ENCODE measurements at regions not wholly inside any gene's neighbourhood (a gene's known extent, or its start where the extent isn't known, plus 50 kb on each side); places are given as distances from the start of the nearest gene placed in this dataset.

GRCh38 chr10:27451054-27451453 is 53.0 kb upstream of the RAB18 start:
- TF ChIP-seq, protein P1, sequence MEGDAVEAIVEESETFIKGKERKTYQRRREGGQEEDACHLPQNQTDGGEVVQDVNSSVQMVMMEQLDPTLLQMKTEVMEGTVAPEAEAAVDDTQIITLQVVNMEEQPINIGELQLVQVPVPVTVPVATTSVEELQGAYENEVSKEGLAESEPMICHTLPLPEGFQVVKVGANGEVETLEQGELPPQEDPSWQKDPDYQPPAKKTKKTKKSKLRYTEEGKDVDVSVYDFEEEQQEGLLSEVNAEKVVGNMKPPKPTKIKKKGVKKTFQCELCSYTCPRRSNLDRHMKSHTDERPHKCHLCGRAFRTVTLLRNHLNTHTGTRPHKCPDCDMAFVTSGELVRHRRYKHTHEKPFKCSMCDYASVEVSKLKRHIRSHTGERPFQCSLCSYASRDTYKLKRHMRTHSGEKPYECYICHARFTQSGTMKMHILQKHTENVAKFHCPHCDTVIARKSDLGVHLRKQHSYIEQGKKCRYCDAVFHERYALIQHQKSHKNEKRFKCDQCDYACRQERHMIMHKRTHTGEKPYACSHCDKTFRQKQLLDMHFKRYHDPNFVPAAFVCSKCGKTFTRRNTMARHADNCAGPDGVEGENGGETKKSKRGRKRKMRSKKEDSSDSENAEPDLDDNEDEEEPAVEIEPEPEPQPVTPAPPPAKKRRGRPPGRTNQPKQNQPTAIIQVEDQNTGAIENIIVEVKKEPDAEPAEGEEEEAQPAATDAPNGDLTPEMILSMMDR (IDR thresholded peaks at IDR 0.05 in 4 of 5, conservative IDR thresholded peaks at IDR 0.05 in 1 of 5): no peak
- TF ChIP-seq POLR2A (IDR thresholded peaks at IDR 0.05): no peak
- Histone ChIP-seq H3K27me3 (no peaks in the 10 kb centered on the region), H3K9me3 (no peaks in the 10 kb centered on the region), H3K36me3 (no peaks in the 10 kb centered on the region), H3K4me3 (no peak overlapping the region), H3K4me1 (no peaks in the 10 kb centered on the region), H3K27ac (no peak overlapping the region)
- in situ Hi-C loops (cut with MboI; ENCODE audit: low sequenced_read_pairs in 4 of 4) (no loop called here), intact Hi-C loops (cut with DNase I; ENCODE audit: low total_unique reads) (no loop called here)
- DNase-seq (no peak), ATAC-seq (no peak)

DNA sequence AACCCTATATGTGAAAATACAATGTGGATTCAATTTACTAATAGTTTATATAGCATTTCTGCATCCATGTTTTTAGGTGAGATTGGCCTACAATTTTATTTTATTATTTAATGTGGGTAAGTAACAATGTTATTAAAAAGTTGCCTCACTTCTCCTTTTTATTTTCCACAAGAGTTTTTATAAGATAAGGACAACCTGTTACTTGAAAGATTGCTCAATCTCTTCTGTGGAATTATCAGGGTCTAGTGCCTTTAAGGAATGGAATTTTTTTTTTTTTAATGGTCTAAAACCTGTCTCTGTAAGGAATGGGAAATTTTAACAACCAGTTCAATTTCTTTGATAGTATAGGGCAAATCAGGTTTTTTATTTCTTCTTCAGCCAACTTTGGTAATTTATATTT is 53.9 kb upstream of the RAB18 start:
- Histone ChIP-seq H3K4me3 (no peak overlapping the region), H3K4me1 (no peaks in the 10 kb centered on the region), H3K27me3 (no peaks in the 10 kb centered on the region), H3K9me3 (no peaks in the 10 kb centered on the region), H3K36me3 (no peaks in the 10 kb centered on the region), H3K27ac (no peak overlapping the region)
- intact Hi-C loops (cut with DNase I; ENCODE audit: low total_unique reads): no loop called here
- no peak for DNase-seq
- ATAC-seq: no peak
- in situ Hi-C loops (cut with MboI; ENCODE audit: low sequenced_read_pairs in 4 of 4): no loop called here
- TF ChIP-seq, protein P1 (IDR thresholded peaks at IDR 0.05 in 4 of 5, conservative IDR thresholded peaks at IDR 0.05 in 1 of 5): no peak
- no peak for TF ChIP-seq POLR2A (IDR thresholded peaks at IDR 0.05)

DNA sequence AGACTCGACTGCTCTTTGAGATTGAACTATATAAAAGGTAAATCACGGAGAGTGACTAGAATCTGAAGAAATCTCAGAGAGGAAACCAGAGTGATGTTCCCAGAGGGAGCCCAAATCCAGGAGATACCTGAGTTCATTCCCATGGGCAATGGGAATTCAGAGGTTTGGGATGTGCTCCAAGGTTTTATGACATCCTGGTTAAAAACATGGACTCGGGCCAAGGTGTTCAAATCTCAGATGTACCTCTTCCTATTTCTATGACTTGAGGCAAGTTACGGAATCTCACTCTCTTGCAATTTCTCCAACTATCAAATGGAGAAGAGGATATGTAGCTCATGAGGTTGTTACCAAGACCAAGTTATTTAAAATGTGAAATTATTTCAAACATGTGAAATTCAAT is 54.5 kb upstream of the RAB18 start:
- intact Hi-C loops (cut with DNase I; ENCODE audit: low total_unique reads) (loop anchor here (5.0 kb wide), 1 partner anchor 793 kb away; no protein-coding TSS in a partner anchor), in situ Hi-C loops (cut with MboI; ENCODE audit: low sequenced_read_pairs in 4 of 4) (loop anchor here (10.0 kb wide), 2 partner anchors 205 to 215 kb away; no protein-coding TSS in a partner anchor)
- ATAC-seq (no peak), DNase-seq (no peak)
- no peak overlapping the region for H3K4me3 ChIP-seq
- H3K27me3 ChIP-seq: no peaks in the 10 kb centered on the region
- no peak overlapping the region for H3K27ac ChIP-seq
- no peaks in the 10 kb centered on the region for H3K9me3 ChIP-seq
- no peak for TF ChIP-seq POLR2A (IDR thresholded peaks at IDR 0.05)
- TF ChIP-seq, protein P1 (IDR thresholded peaks at IDR 0.05 in 4 of 5, conservative IDR thresholded peaks at IDR 0.05 in 1 of 5): no peak
- no peaks in the 10 kb centered on the region for H3K4me1 ChIP-seq
- H3K36me3 ChIP-seq: no peaks in the 10 kb centered on the region

DNA sequence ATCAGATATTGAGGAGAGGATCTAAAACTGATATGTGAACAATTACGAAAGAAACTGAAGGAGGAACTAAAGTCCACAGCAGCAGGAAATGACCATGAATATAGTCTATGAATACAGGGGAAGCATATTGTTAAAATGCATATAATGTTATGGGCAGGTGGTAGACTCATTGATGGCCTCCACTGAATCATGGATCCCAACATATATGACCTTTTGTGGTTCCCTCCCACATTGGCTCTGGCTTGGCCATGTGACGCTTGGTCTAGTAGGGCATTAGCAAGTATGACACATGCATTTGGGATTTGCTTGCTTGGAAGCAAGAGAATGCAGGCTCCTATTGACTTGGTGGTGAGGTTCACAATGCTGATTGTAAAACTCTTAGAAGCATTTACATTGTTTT is 55.2 kb upstream of the RAB18 start:
- no peak overlapping the region for H3K27ac ChIP-seq
- in situ Hi-C loops (cut with MboI; ENCODE audit: low sequenced_read_pairs in 4 of 4): loop anchor here (10.0 kb wide), 2 partner anchors 206 to 216 kb away; no protein-coding TSS in a partner anchor
- H3K36me3 ChIP-seq: no peaks in the 10 kb centered on the region
- intact Hi-C loops (cut with DNase I; ENCODE audit: low total_unique reads): loop anchor here (5.0 kb wide), 1 partner anchor 793 kb away; no protein-coding TSS in a partner anchor
- no peaks in the 10 kb centered on the region for H3K27me3 ChIP-seq
- TF ChIP-seq POLR2A (IDR thresholded peaks at IDR 0.05): no peak
- TF ChIP-seq, protein P1 (IDR thresholded peaks at IDR 0.05 in 4 of 5, conservative IDR thresholded peaks at IDR 0.05 in 1 of 5): no peak
- no peak for ATAC-seq
- no peaks in the 10 kb centered on the region for H3K4me1 ChIP-seq
- no peak overlapping the region for H3K4me3 ChIP-seq
- no peaks in the 10 kb centered on the region for H3K9me3 ChIP-seq
- DNase-seq: no peak

GRCh38 chr10:27447540-27447939 is 56.6 kb upstream of the RAB18 start:
- no peak overlapping the region for H3K4me3 ChIP-seq
- DNase-seq (no peak), ATAC-seq (no peak)
- no peak overlapping the region for H3K27ac ChIP-seq
- no peaks in the 10 kb centered on the region for H3K36me3 ChIP-seq
- TF ChIP-seq POLR2A (IDR thresholded peaks at IDR 0.05): no peak
- TF ChIP-seq, protein P1 (IDR thresholded peaks at IDR 0.05 in 4 of 5, conservative IDR thresholded peaks at IDR 0.05 in 1 of 5): no peak
- in situ Hi-C loops (cut with MboI; ENCODE audit: low sequenced_read_pairs in 4 of 4): loop anchor here (10.0 kb wide), 2 partner anchors 207 to 217 kb away; no protein-coding TSS in a partner anchor
- no peaks in the 10 kb centered on the region for H3K9me3 ChIP-seq
- intact Hi-C loops (cut with DNase I; ENCODE audit: low total_unique reads): loop anchor here (2.0 to 5.0 kb wide), 2 partner anchors 209 to 795 kb away; no protein-coding TSS in a partner anchor
- H3K4me1 ChIP-seq: no peaks in the 10 kb centered on the region
- no peaks in the 10 kb centered on the region for H3K27me3 ChIP-seq
